ENCODE measurements at regions not wholly inside any gene's neighbourhood (a gene's known extent, or its start where the extent isn't known, plus 50 kb on each side); places are given as distances from the start of the nearest gene placed in this dataset.
"Not testable (repeated sequence)": the region's sequence is repeated elsewhere in the genome, so short reads cannot be mapped to it uniquely, and the experiment has no call there.

- no peak for DNase-seq
- Histone ChIP-seq H3K9me3 (no peaks in the 10 kb centered on the region; the same call in 1 of the 2 replicates), H3K4me3 (no peak overlapping the region), H3K36me3 (no peaks in the 10 kb centered on the region), H3K27me3 (no peaks in the 10 kb centered on the region)
These were observed 154.1 kb upstream of the POGK start for GRCh38 chr1:166685200-166685599.

- H3K27me3 ChIP-seq, H3K36me3 ChIP-seq, H3K9me3 ChIP-seq, H3K4me3 ChIP-seq, DNase-seq: not testable (repeated sequence)
These were observed 153.4 kb upstream of the POGK start for GRCh38 chr1:166685891-166686290.

- H3K27me3 ChIP-seq, H3K9me3 ChIP-seq, H3K4me3 ChIP-seq, DNase-seq, H3K36me3 ChIP-seq: not testable (repeated sequence)
These were observed 148.7 kb upstream of the POGK start for GRCh38 chr1:166690596-166690995.

- H3K4me3 ChIP-seq: no peak overlapping the region
- H3K9me3 ChIP-seq: no peaks in the 10 kb centered on the region; the same call in 1 of the 2 replicates
- H3K36me3 ChIP-seq: no peaks in the 10 kb centered on the region
- H3K27me3 ChIP-seq: no peaks in the 10 kb centered on the region
- DNase-seq: no peak
These were observed 147.8 kb upstream of the POGK start for GRCh38 chr1:166691476-166691875.

GRCh38 chr1:166692346-166692745, 146.9 kb upstream of the POGK start:
- no peaks in the 10 kb centered on the region for H3K36me3 ChIP-seq

GRCh38 chr1:166693158-166693557, 146.1 kb upstream of the POGK start:
- no peak for DNase-seq
- Histone ChIP-seq H3K4me3 (no peak overlapping the region), H3K9me3 (no peaks in the 10 kb centered on the region; the same call in 1 of the 2 replicates), H3K27me3 (no peaks in the 10 kb centered on the region), H3K36me3 (no peaks in the 10 kb centered on the region)

More at GRCh38 chr1:166692346-166692745, 146.9 kb upstream of the POGK start:
- Histone ChIP-seq H3K4me3 (no peak overlapping the region), H3K27me3 (no peaks in the 10 kb centered on the region), H3K9me3 (no peaks in the 10 kb centered on the region; the same call in 1 of the 2 replicates)
- DNase-seq: no peak

GRCh38 chr1:166693673-166694297, 145.5 kb upstream of the POGK start:
- DNase-seq: no peak
- H3K36me3 ChIP-seq: no peaks in the 10 kb centered on the region
- H3K27me3 ChIP-seq: no peaks in the 10 kb centered on the region
- H3K4me3 ChIP-seq: no peak overlapping the region
- no peaks in the 10 kb centered on the region; the same call in 1 of the 2 replicates for H3K9me3 ChIP-seq

GRCh38 chr1:166695115-166695514, 144.2 kb upstream of the POGK start:
- Histone ChIP-seq H3K9me3 (no peaks in the 10 kb centered on the region), H3K4me3 (no peak overlapping the region), H3K27me3 (no peaks in the 10 kb centered on the region), H3K36me3 (no peaks in the 10 kb centered on the region)
- DNase-seq: no peak

GRCh38 chr1:166695834-166696233, 143.4 kb upstream of the POGK start:
- H3K27me3 ChIP-seq, H3K4me3 ChIP-seq, H3K9me3 ChIP-seq, DNase-seq, H3K36me3 ChIP-seq: not testable (repeated sequence)

- Histone ChIP-seq H3K36me3 (no peaks in the 10 kb centered on the region), H3K27me3 (no peaks in the 10 kb centered on the region), H3K4me3 (no peak overlapping the region), H3K9me3 (no peaks in the 10 kb centered on the region)
- no peak for DNase-seq
These were observed 140.5 kb upstream of the POGK start for GRCh38 chr1:166698771-166699170.

GRCh38 chr1:166699613-166700012, 139.7 kb upstream of the POGK start:
- H3K4me3 ChIP-seq: no peak overlapping the region

GRCh38 chr1:166700696-166701095, 138.6 kb upstream of the POGK start:
- DNase-seq: no peak
- Histone ChIP-seq H3K36me3 (no peaks in the 10 kb centered on the region), H3K27me3 (no peaks in the 10 kb centered on the region), H3K9me3 (no peaks in the 10 kb centered on the region; the same call in 1 of the 2 replicates), H3K4me3 (no peak overlapping the region)

More at GRCh38 chr1:166699613-166700012, 139.7 kb upstream of the POGK start:
- Histone ChIP-seq H3K9me3 (no peaks in the 10 kb centered on the region; the same call in 1 of the 2 replicates), H3K27me3 (no peaks in the 10 kb centered on the region), H3K36me3 (no peaks in the 10 kb centered on the region)
- DNase-seq: no peak

GRCh38 chr1:166701603-166702100, 137.6 kb upstream of the POGK start:
- no peak for DNase-seq
- Histone ChIP-seq H3K27me3 (no peaks in the 10 kb centered on the region), H3K4me3 (no peak overlapping the region), H3K9me3 (no peaks in the 10 kb centered on the region; the same call in 1 of the 2 replicates), H3K36me3 (no peaks in the 10 kb centered on the region)

- no peak overlapping the region for H3K4me3 ChIP-seq
- no peaks in the 10 kb centered on the region for H3K36me3 ChIP-seq
- no peaks in the 10 kb centered on the region; the same call in 1 of the 2 replicates for H3K9me3 ChIP-seq
- H3K27me3 ChIP-seq: no peaks in the 10 kb centered on the region
- no peak for DNase-seq
These were observed 136.1 kb upstream of the POGK start for GRCh38 chr1:166703141-166703540.

GRCh38 chr1:166703726-166704462, 135.4 kb upstream of the POGK start:
- no peak for DNase-seq
- H3K4me3 ChIP-seq: no peak overlapping the region
- no peaks in the 10 kb centered on the region; the same call in 1 of the 2 replicates for H3K9me3 ChIP-seq
- no peaks in the 10 kb centered on the region for H3K27me3 ChIP-seq
- H3K36me3 ChIP-seq: no peaks in the 10 kb centered on the region

- no peak for DNase-seq
- no peaks in the 10 kb centered on the region; the same call in 1 of the 2 replicates for H3K9me3 ChIP-seq
- H3K27me3 ChIP-seq: no peaks in the 10 kb centered on the region
- H3K36me3 ChIP-seq: no peaks in the 10 kb centered on the region
- H3K4me3 ChIP-seq: no peak overlapping the region
These were observed 133.6 kb upstream of the POGK start for GRCh38 chr1:166705376-166706289.

- no peaks in the 10 kb centered on the region for H3K27me3 ChIP-seq
- no peak for DNase-seq
- H3K36me3 ChIP-seq: no peaks in the 10 kb centered on the region
- no peak overlapping the region for H3K4me3 ChIP-seq
- H3K9me3 ChIP-seq: peaks cover 5% of the 10 kb centered on the region; the same call in 1 of the 2 replicates
These were observed 122.7 kb upstream of the POGK start for GRCh38 chr1:166716620-166717019.
